GM18505 (cell line): ENCODE measurements at regions not wholly inside any gene's neighbourhood (a gene's known extent, or its start where the extent isn't known, plus 50 kb on each side); places are given as distances from the start of the nearest gene placed in this dataset.
"Not testable (repeated sequence)": the region's sequence is repeated elsewhere in the genome, so short reads cannot be mapped to it uniquely, and the experiment has no call there.

Experiments
- ATAC-seq: cut with Tn5 transposase; IDR thresholded peaks from one replicate; pipeline ENCODE4 v1.9.1; 2021; ENCODE audit not compliant: unreplicated experiment
- POLR2A ChIP-seq: IDR thresholded peaks from 4 replicates; pipeline ENCODE4 v1.6.1; 2011; ENCODE audit warnings: borderline replicate concordance; ENCODE audit not compliant: insufficient read depth, insufficient read length; ENCODE audit errors: extremely low read depth

DNA sequence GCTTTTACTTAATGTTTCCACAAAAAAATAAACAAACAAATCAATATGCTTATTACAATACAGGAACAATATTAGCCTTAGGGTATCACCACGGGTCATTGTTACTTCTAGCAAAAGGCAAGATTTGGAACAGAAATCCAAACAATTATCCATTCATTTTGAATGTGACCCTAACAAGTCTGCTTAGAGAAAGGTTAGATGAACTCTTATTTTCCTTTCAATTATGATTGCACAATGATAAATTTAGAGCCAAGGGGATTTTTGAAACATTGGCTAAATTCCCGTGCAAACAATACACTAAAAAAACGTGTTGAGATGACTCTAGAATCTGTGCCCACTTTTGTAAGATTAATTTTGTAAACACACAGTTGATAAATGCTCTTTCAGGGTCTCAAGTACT is 474.7 kb downstream of the PCDH7 start:
- no peak for TF ChIP-seq POLR2A
- no peak for ATAC-seq

DNA sequence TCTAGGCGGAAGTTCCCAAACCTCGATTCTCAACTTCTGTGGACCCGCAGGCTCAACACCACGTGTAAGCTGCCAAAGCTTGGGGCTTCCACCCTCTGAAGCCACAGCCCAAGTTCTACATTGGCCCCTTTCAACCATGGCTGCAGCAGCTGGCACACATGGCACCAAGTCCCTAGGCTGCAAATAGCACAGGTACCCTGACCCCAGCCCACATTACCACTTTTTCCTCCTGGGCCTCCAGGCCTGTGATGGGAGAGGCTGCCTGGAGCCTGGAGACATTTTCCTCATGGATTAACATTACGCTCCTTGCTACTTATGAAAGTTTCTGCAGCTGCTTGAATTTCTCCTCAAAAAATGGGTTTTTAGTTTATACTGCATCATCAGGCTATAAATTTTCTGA is 479.5 kb downstream of the PCDH7 start:
- no peak for TF ChIP-seq POLR2A
- ATAC-seq, result no peak

DNA sequence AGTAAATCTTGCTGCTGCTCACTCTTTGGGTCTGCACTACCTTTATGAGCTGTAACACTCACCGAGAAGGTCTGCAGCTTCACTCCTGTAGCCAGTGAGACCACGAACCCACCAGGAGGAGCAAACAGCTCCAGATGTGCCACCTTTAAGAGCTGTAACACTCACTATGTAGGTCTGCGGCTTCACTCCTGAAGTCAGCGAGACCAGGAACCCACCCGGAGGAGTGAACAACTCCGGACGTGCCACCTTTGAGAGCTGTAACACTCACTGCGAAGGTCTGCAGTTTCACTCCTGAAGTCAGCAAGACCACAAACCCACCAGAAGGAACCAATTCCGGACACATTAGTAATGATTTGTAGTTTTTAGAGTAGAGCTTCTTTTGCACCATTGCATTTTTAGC is 481.9 kb downstream of the PCDH7 start:
- ATAC-seq, result not testable (repeated sequence)

DNA sequence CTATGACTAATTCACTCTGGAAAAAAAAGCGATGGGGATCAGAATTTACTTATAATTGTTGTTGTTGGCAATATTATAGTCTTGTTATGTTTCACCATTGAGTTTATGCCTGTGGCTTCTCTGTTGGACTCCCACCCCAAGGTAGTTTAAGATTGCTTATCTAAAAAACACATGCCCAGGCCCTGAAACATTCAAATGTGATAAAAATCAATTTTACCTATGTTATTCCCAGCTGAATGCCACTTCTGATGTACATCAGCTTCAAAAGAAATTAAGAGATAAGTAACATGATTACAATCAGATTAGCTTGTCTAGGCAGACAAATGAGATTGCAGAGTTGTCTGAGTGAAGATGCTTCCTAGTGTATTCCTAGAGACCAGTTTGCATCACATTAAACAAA is 484.7 kb downstream of the PCDH7 start:
- TF ChIP-seq POLR2A, result no peak
- ATAC-seq, result no peak

DNA sequence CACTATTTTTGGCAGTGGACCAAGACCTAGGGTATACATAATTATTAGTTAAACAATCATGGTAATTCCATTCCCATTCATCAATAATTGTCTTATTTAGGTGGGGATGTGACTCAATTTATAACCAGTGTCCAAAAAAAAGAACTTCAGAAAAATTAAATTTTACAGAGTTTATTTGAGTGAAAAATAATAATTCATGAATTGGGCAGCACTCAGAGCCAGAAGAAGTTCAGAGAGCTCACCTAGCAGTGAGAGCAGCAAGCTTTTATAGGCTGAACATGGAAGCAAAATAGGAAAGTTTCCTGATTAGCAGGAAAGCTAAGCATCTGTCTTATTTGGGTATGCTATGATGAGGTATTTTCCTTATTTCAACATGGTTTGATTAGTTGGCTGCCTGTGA is 500.8 kb downstream of the PCDH7 start:
- ATAC-seq, result no peak
- no peak for TF ChIP-seq POLR2A

DNA sequence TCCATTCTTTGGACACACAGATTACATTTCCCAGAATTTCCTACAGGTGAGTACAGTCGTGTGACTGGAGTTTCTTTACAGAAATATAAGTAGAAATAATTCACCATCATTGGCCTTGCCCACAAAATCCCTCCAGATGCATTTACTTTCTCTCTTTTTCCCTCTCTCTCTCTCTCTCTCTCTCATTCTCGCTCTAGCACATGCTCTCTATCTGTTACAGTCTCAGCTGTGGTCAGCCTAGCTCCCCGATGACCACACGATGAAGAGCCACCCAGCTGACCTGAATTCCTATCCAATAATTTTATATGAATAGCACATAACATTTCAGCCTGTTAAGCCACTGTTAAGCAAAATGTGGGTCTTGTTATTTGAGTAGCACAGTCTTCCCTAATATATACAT is 507.9 kb downstream of the PCDH7 start:
- TF ChIP-seq POLR2A, result no peak
- no peak for ATAC-seq

DNA sequence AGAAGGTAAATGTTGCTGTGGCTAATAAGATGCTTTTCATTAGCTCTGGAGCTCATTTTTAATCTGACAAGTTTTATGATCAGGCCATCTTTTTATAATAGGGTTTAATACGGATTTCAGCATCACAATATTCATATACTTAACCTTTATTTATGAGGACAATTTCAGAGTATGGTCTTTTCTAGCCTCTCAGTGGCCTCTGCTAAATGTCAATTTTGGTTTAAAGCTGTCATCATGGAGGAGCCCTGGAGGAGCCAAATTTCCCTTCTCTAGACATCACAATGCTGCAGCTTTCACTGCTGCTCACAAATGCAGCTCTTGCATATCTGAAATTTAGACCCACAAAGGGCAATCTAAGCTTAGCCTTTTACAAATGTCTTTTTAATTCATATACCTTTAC is 510.4 kb downstream of the PCDH7 start:
- ATAC-seq, result no peak
- no peak for TF ChIP-seq POLR2A

DNA sequence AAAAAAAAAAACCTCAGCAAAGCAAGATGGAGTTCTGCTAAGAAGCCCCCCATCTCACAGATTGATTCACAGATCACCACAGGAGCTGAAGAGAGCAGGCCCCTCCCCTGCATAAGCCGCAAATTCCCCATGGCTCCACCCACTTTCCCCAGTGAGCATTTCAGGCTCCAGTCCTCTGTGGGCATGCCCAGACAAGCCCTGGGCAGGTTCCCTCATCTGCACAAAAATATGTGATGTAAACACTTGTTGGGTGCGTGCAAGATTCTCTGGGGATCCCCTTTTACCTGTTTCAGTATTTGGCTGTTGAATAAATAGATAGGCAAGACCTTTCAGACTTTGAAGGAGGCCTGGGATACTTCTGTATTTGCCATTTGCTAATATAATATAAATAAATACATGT is 514.3 kb downstream of the PCDH7 start:
- ATAC-seq, result no peak
- TF ChIP-seq POLR2A, result no peak

DNA sequence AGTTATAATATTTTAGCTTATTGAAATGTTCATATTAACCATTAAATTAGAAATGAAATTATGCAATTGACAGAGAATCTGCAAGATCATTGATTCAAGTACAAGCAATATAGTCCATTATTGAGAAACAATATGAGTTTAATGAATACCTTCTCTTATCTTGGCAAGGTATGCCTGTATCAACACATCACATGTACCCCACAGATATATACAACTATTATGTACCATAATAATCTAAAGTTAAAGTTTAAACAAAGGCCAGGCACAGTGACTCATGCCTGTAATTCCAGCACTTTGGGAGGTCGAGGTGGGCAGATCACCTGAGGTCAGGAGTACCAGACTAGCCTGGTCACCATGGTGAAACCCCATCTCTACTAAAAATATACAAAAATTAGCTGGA is 514.7 kb downstream of the PCDH7 start:
- no peak for TF ChIP-seq POLR2A
- ATAC-seq, result no peak

DNA sequence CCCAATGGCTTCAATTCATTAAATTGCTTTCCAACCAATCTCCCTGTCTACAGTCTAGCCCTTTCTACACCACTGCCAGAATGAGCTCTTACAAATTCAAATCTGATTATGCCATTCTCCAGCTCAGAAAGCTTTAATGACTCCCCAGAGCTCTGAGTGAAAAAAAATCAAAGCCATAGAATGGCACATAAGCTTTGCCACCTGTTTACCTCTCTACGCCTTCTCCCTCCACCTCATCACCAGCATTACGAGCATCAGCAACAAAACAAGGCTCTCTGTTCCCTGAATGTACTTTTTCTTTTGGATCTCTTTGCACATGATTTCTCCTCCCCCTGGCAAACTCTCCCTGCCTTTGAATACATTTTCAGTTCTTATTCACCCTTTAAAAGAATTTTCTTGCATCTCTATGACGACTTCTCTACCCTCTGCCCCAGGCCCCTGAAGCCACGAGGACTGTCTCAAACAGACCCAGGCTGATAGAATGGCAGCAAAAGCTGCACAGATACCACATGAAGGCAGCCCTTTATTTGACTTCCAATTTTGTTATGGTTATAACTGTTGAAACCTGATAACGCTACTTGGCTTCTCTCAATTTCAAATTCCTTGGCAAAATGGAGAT is 516.0 kb downstream of the PCDH7 start:
- no peak for TF ChIP-seq POLR2A
- ATAC-seq, result no peak

DNA sequence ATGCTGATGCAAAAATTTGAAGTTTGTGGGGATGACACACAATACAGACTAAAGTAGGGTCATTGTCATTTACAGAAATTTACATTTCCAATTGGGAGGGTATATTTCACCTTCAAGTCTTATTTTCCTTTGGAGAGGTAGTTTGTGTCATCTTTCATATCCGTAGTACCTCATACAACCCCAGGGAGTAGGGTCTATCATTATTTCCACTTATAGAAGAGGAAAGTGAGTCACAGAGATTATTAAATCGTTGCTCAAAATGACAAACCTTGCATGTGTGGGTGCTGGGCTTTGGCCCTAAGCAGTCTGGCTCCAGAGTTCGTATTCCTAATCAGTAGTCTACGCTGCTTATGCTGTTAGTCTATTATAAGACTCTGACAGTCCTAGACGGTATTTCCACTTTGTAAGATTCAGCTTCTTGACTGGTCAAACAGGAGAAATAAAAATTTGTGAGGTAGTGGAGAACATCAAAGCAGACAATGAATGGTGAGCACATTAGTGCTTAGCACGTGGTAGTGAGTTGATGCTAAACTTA is 516.5 kb downstream of the PCDH7 start:
- no peak for TF ChIP-seq POLR2A
- ATAC-seq, result no peak

DNA sequence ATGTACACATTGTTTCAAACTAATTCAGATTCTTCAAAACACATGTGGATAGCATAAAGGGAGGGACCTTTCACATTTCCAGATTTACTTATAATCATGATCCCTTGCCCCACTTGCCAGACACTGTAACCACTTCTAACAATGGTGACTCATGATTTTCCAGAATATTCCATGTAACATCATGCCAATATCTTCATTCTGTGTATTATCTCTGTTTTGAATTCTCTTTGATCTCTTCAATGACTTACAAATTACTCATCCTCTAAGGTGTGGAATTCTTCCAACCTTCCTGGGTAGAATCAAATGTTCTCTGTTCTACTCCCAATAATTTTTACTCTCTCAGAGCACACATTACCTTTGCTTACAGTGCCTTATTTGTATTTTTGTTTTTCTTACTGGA is 517.1 kb downstream of the PCDH7 start:
- TF ChIP-seq POLR2A, result no peak
- ATAC-seq, result no peak

DNA sequence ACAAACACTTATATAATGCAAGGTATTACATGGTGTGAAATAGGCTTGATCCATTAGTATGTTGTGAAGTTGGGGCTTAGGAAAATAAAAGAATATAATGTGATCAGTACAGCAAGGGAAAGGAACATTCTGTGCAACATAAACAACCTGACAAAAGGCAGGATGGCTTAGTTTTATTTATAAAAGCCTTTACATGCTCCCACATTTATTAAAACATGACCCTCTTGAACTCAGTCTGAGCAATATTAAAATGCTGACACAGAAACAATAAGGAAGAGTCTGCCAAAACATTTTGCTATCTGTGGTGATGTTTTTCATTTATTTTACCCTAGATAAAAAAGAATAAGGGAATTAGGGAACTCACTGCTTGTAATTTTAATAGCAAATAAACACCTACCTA is 519.7 kb downstream of the PCDH7 start:
- TF ChIP-seq POLR2A, result no peak
- no peak for ATAC-seq

DNA sequence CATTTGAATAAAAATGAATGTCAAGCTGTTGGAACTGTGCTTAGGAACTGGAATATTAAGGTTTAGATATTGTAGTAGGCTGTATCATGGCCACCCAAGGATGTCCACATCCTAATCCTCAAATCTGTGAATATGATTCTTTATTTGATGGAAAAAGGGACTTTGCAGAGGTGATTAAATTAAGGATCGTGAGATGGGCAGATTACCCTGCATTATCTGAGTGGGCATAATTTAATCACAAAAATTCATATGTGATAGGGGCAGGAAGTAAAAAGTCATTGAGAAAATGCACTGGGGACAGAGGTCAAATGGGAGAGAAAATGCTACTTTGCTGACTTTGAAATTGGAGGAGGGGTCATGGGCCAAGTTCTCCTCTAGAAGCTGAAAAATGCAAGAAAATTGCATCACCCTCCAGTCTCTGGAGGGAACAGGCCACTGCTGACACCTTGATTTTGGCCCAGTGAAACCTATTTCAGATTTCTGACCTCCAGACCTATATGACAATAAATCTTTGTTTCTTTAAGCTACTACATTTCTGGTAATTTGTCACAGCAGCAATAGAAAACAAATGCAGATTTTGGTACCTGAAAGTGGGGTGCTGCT is 521.4 kb downstream of the PCDH7 start:
- ATAC-seq, result no peak
- TF ChIP-seq POLR2A, result no peak

DNA sequence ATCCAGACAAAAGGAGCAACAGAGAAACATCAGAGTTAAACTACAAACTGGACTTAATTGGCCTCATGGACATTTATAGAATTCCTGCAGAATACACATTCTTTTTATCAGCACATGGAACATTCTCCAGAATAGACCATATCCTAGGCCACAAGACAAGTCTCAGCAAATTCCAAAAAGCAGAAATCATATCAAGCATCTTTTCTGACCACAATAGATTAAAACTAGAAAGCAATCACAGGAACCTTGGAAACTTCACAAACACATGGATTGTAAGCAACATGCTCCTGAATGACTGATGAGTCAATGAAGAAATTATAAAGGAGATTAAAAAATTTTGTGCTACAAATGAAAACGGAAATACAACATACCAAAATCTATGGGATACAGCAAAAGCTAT is 526.7 kb downstream of the PCDH7 start:
- TF ChIP-seq POLR2A, result no peak

More for the DNA sequence above, 526.7 kb downstream of the PCDH7 start:
- ATAC-seq, result no peak
